DOHH2 (cell line): ENCODE measurements at regions not wholly inside any gene's neighbourhood (a gene's known extent, or its start where the extent isn't known, plus 50 kb on each side); places are given as distances from the start of the nearest gene placed in this dataset.

ENCODE experiments used
- EZH2phosphoT487 ChIP-seq: fragments of 200-600 bp; sonication (generic); IDR thresholded peaks from 2 replicates; pipeline ENCODE4 v1.6.1; 2017; ENCODE audit warnings: borderline replicate concordance, mild to moderate bottlenecking, antibody characterized with exemption, low read length, moderate library complexity, mixed read lengths
- TF ChIP-seq, protein P1 (sequence below): fragments of 200-600 bp; sonication (generic); IDR thresholded peaks from one replicate; pipeline ENCODE4 v1.5.1; 2014; ENCODE audit warnings: antibody characterized with exemption, mild to moderate bottlenecking, low read depth, low read length; ENCODE audit not compliant: poor library complexity, severe bottlenecking

DNA sequence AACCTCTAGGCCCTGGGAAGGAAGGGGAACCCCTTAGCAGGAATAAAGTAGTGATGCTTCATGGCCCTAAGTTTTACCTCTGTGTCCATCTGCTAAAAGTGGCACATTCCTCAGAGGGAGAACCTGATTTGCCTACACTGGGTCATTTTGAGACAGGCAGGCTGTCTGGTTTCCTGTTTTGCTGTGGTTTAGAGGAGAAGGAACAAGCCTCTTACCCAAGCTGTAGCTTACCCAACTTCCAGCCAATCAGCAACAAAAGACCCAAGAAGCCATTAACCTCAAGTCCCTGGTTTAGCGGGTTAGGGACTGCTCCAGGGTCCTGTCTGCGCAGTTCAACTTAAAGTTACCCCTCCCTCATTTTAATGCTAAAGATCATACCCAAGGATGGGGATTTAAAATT, 411.0 kb downstream of the MAT2B start:
- TF ChIP-seq, protein P1, sequence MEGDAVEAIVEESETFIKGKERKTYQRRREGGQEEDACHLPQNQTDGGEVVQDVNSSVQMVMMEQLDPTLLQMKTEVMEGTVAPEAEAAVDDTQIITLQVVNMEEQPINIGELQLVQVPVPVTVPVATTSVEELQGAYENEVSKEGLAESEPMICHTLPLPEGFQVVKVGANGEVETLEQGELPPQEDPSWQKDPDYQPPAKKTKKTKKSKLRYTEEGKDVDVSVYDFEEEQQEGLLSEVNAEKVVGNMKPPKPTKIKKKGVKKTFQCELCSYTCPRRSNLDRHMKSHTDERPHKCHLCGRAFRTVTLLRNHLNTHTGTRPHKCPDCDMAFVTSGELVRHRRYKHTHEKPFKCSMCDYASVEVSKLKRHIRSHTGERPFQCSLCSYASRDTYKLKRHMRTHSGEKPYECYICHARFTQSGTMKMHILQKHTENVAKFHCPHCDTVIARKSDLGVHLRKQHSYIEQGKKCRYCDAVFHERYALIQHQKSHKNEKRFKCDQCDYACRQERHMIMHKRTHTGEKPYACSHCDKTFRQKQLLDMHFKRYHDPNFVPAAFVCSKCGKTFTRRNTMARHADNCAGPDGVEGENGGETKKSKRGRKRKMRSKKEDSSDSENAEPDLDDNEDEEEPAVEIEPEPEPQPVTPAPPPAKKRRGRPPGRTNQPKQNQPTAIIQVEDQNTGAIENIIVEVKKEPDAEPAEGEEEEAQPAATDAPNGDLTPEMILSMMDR: no peak
- TF ChIP-seq EZH2phosphoT487: no peak
